CD4-positive, alpha-beta T cell treated with Interleukin-6 at 100 ng/mL for 8 hours (primary cell): ENCODE measurements at regions not wholly inside any gene's neighbourhood (a gene's known extent, or its start where the extent isn't known, plus 50 kb on each side); places are given as distances from the start of the nearest gene placed in this dataset.
"Not testable (repeated sequence)": the region's sequence is repeated elsewhere in the genome, so short reads cannot be mapped to it uniquely, and the experiment has no call there.

Experiments used
- DNase-seq: peaks from one replicate; pipeline ENCODE4 v3.0.0-alpha.2; 2020; ENCODE audit warnings: mixed read lengths, low spot score

GRCh38 chr2:58614219-58614618 is 373.1 kb upstream of the FANCL start:
- no peak for DNase-seq

GRCh38 chr2:58612973-58613372 is 371.8 kb upstream of the FANCL start:
- no peak for DNase-seq

DNA sequence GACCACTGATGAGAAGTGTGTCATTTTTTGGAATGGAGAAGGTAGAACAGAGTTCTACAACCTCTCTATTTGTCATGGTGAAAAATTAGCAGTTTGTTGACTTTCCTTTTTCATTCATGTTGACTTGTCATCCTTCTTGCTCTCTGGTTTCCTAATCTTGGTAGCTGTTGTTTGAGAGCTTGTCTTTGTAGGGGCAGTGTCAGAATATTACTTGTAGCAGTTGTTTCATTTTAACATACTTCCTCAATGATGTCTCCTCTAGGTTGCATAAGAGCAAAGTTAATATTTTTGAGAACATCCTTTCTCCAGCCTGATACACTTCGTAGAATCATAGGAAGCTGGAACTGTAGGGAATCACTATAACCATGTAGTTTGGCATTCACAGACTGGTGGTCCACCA is 368.2 kb upstream of the FANCL start:
- no peak for DNase-seq

DNA sequence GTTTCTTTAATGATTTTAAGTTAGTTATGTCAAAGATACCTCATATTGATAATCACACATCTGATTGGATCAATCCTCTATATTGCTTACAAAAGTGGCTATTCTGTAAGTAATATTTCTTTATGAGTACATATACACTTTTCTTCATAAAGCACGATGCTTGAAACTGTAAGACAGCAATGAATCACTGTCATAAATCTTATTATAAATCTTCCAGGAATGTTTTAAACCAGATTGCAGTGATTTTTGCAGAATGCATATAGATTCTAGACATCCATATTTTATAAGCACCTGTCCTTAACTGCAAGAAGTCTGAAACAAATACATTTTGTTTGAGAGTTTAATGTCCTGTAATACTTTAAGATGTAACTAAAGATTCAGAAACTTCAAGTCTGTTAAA is 367.0 kb upstream of the FANCL start:
- no peak for DNase-seq

DNA sequence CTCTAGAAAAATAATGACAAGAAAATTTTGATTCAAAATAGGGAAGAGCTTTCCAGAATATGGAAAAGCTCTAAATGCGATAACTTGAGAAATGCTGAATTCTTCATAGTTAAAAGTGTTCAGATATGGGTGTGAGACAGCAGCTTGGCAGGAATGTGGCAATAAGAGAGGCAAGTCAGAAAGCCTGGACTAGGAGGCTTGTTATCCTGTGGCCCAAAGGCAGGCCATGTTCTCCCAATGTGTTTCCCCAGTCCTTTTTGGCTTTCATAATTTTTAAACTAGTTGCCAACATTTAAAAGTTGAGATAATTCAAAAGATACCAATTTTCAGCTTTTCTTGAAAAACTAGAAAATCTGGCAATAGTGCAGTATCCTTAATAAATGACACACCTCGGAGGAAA is 366.3 kb upstream of the FANCL start:
- DNase-seq, result no peak

- no peak for DNase-seq
Observed at GRCh38 chr2:58606799-58607198, 365.7 kb upstream of the FANCL start.

DNA sequence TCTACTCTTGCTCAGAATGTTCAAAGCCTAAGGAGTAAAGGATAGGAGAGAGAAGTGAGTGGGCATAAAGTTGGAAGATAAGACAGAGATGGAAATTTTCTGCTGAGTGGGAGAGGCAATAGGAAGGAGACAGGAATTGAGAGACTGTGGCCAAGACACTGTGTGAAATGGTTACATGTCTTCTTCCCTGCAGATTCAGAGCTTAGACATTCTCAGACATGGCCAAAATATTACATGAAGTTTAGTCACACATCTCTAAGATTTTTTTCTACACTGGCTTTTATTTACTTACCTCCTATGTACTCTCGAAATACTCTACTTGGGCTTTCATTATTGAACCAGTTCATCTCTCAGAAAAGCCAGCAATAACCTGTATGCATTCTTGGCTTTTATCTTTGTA is 363.0 kb upstream of the FANCL start:
- DNase-seq, result no peak

DNA sequence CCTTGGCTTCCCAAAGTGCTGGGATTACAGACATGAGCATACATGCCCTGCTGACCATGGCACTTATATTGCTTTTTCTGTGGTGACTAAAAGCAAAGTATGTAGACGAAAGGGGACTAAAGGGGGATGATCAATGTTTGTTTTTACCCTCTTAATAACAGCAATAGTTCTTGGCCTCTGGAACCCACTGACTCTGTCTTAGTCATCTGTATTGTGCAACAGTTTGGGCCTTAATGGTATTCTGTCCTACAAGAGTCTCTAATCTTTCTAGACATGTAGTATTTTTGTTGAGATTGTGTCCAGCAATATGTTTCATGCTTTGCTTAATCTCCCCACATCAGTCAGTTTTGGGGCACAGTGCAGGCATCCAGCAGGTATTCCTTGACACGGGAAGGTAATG is 359.9 kb upstream of the FANCL start:
- DNase-seq, result no peak

DNA sequence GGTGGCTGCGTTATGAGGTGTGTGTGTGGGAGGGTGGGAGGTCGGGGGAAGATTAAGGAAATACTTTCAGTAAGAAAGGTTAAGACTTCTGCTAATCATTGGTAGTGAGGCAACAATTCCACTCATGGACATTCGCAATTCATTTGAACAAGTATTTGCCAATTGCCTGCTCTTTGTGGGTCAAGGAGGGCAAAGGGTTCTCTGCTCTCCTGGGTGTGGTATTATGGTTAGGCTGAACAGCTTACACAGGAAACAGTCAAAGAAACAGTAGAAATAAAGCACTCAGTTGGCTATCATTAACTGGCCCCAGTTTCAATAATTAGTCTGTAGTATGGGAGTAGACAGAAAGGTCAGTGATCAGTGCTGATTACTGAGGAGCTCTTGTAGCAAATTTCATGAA is 357.0 kb upstream of the FANCL start:
- DNase-seq, result no peak

DNA sequence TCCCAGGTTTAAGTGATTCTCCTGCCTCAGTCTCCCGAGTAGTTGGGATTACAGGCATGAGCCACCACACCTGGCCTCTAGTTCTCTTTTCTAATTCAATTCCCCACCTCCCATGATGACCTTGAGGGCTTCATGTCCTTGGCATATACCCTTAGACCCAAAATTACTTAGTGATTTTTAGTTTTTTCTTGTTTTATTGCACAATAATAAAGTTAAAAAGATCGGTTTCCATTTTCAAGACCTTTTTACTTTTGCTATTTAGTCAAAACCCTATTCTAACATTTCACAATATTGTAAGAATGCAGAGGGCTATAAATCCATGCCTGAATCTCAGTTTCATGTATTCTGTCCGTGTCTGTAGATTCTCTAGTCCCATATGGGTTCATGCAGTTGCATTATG is 354.6 kb upstream of the FANCL start:
- no peak for DNase-seq

- no peak for DNase-seq
Observed at GRCh38 chr2:58594762-58595161, 353.6 kb upstream of the FANCL start.

- no peak for DNase-seq
Observed at GRCh38 chr2:58594175-58594574, 353.1 kb upstream of the FANCL start.

DNA sequence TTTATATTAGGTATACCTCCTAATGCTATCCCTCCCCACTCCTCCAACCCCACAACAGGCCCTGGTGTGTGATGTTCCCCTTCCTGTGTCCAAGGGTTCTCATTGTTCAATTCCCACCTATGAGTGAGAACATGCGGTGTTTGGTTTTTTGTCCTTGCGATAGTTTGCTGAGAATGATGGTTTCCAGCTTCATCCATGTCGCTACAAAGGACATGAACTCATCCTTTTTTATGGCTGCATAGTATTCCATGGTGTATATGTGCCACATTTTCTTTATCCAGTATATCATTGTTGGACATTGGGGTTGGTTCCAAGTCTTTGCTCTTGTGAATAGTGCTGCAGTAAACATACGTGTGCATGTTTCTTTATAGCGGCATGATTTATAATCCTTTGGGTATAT is 345.1 kb upstream of the FANCL start:
- DNase-seq, result not testable (repeated sequence)

GRCh38 chr2:58585233-58585632 is 344.1 kb upstream of the FANCL start:
- DNase-seq, result no peak

DNA sequence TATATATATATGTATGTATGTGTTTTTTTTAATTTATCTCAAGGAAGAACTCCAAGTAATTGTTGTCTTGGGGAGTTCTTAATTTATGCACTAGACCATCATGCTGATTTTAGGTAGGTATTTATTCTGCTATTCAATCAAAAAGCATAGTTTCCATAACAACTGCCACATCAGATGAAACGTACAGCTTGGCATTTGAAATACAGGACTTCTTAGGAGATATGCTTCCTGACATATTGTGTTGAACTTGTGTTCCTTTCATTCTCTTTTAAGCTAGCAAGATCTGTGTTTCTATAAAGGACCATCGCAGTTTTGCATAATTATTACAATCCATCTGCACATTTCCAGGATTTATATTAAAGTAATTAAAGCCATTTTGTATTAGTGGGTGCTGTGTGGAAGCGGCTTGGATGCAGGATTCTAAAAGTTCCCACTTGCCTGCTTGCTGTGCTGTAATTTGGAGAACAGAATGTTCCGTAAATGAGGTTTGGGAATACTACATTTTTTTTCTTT is 343.5 kb upstream of the FANCL start:
- no peak for DNase-seq

- DNase-seq, result no peak
Observed at GRCh38 chr2:58578276-58578675, 337.2 kb upstream of the FANCL start.

- no peak for DNase-seq
Observed at GRCh38 chr2:58574873-58575272, 333.7 kb upstream of the FANCL start.

- DNase-seq, result no peak
Observed at GRCh38 chr2:58572731-58573130, 331.6 kb upstream of the FANCL start.

GRCh38 chr2:58571181-58571852 is 330.2 kb upstream of the FANCL start:
- DNase-seq, result no peak

DNA sequence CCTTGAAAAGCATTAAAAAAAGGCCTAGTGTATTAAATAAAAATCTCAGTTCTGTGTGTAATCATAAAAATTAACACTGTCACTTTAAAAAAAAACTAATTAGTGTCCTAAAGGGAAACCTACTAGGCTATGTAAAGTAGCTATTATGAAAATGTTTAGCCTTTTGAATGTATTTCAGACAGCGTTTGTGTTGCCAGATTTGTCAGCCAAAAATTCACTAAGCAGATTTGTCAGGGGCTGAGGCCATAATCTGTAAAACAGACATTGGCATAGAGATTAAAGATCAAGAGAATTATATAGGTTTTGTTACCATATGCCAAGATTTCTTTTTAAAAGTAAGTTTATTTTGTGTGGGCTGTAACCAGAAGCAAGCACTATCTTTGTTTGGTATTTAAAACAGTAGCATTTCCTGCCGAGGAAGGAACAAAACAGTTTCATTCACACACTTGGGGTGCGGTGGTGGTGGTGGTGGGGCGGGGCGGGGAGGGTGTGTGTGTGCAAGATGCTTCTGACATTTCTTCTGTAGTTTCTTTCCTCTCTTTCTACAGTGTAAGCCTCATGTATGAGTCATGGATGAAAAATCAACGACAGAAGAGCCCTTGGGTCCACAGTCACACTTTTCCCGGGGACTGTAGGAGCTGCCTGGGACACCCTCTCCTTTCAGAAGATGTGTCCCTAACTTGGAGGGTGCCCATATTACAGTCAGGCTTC is 328.5 kb upstream of the FANCL start:
- DNase-seq, result no peak

GRCh38 chr2:58568901-58569300 is 327.8 kb upstream of the FANCL start:
- DNase-seq, result no peak

- no peak for DNase-seq
Observed at GRCh38 chr2:58562276-58562675, 321.2 kb upstream of the FANCL start.

GRCh38 chr2:58560531-58560930 is 319.4 kb upstream of the FANCL start:
- DNase-seq, result no peak

DNA sequence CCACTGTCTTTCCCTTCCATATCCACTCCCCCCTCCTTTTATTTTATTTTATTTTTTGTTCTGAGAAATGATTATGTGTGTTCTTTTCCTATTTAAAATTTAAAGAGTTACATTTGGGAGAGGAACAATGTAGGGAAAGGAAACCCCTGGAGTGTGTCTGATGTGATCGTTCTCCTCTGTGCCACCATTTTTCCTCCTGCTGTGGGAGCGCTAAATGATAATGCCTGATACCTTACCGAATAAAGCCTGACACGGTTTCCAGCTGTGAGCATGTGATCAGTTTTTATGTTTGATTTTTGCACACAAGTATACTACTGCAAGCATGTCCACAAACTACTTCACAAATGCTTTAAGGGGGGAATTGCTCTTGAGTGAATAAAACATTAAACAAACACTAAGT is 317.8 kb upstream of the FANCL start:
- no peak for DNase-seq
